ENCODE measurements at regions not wholly inside any gene's neighbourhood (a gene's known extent, or its start where the extent isn't known, plus 50 kb on each side); places are given as distances from the start of the nearest gene placed in this dataset.

- no peak for TF ChIP-seq SPI1 (IDR thresholded peaks at IDR 0.05; ENCODE audit: borderline replicate concordance, low read depth)
- TF ChIP-seq CTCF (IDR thresholded peaks at IDR 0.05; ENCODE audit: insufficient read depth, low read length) = no peak
- no peak for TF ChIP-seq GABPA (IDR thresholded peaks at IDR 0.05; ENCODE audit: low read depth)
- TF ChIP-seq, protein P1, sequence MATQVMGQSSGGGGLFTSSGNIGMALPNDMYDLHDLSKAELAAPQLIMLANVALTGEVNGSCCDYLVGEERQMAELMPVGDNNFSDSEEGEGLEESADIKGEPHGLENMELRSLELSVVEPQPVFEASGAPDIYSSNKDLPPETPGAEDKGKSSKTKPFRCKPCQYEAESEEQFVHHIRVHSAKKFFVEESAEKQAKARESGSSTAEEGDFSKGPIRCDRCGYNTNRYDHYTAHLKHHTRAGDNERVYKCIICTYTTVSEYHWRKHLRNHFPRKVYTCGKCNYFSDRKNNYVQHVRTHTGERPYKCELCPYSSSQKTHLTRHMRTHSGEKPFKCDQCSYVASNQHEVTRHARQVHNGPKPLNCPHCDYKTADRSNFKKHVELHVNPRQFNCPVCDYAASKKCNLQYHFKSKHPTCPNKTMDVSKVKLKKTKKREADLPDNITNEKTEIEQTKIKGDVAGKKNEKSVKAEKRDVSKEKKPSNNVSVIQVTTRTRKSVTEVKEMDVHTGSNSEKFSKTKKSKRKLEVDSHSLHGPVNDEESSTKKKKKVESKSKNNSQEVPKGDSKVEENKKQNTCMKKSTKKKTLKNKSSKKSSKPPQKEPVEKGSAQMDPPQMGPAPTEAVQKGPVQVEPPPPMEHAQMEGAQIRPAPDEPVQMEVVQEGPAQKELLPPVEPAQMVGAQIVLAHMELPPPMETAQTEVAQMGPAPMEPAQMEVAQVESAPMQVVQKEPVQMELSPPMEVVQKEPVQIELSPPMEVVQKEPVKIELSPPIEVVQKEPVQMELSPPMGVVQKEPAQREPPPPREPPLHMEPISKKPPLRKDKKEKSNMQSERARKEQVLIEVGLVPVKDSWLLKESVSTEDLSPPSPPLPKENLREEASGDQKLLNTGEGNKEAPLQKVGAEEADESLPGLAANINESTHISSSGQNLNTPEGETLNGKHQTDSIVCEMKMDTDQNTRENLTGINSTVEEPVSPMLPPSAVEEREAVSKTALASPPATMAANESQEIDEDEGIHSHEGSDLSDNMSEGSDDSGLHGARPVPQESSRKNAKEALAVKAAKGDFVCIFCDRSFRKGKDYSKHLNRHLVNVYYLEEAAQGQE (IDR thresholded peaks at IDR 0.05; ENCODE audit: insufficient replicate concordance, low read depth) = no peak
- no peak for TF ChIP-seq POLR2AphosphoS5 (IDR thresholded peaks at IDR 0.05; ENCODE audit: low read depth)
- Histone ChIP-seq H3K27ac (replicated peaks) (no peak overlapping the region), H3K4me3 (replicated peaks; ENCODE audit: insufficient read depth, low read length) (no peak overlapping the region), H3K27me3 (ENCODE audit: insufficient read depth, poor library complexity, severe bottlenecking) (no peaks in the 10 kb centered on the region)
- no peak for DNase-seq (ENCODE audit: low read depth in 1 of 2, low spot score in 1 of 2)
These were observed 96.8 kb downstream of the IRF8 start for GRCh38 chr16:85995541-85996423.

- H3K4me3 ChIP-seq (replicated peaks; ENCODE audit: insufficient read depth, low read length) = no peak overlapping the region
- H3K27ac ChIP-seq (replicated peaks) = no peak overlapping the region
- no peaks in the 10 kb centered on the region for H3K27me3 ChIP-seq (ENCODE audit: insufficient read depth, poor library complexity, severe bottlenecking)
- TF ChIP-seq POLR2AphosphoS5 (IDR thresholded peaks at IDR 0.05; ENCODE audit: low read depth) (no peak), GABPA (IDR thresholded peaks at IDR 0.05; ENCODE audit: low read depth) (no peak), SPI1 (IDR thresholded peaks at IDR 0.05; ENCODE audit: borderline replicate concordance, low read depth) (no peak), CTCF (IDR thresholded peaks at IDR 0.05; ENCODE audit: insufficient read depth, low read length) (no peak)
- TF ChIP-seq, protein P1 (IDR thresholded peaks at IDR 0.05; ENCODE audit: insufficient replicate concordance, low read depth) = no peak
- no peak for DNase-seq (ENCODE audit: low read depth in 1 of 2, low spot score in 1 of 2)
These were observed 97.9 kb downstream of the IRF8 start for GRCh38 chr16:85996843-85997242.

- TF ChIP-seq, protein P1 (IDR thresholded peaks at IDR 0.05; ENCODE audit: insufficient replicate concordance, low read depth) = no peak
- TF ChIP-seq POLR2AphosphoS5 (IDR thresholded peaks at IDR 0.05; ENCODE audit: low read depth) = no peak
- TF ChIP-seq SPI1 (IDR thresholded peaks at IDR 0.05; ENCODE audit: borderline replicate concordance, low read depth) = no peak
- TF ChIP-seq GABPA (IDR thresholded peaks at IDR 0.05; ENCODE audit: low read depth) = no peak
- TF ChIP-seq CTCF (IDR thresholded peaks at IDR 0.05; ENCODE audit: insufficient read depth, low read length) = no peak
- no peak overlapping the region for H3K27ac ChIP-seq (replicated peaks)
- H3K27me3 ChIP-seq (ENCODE audit: insufficient read depth, poor library complexity, severe bottlenecking) = no peaks in the 10 kb centered on the region
- no peak overlapping the region for H3K4me3 ChIP-seq (replicated peaks; ENCODE audit: insufficient read depth, low read length)
- DNase-seq (ENCODE audit: low read depth in 1 of 2, low spot score in 1 of 2) = no peak
These were observed 99.4 kb downstream of the IRF8 start for GRCh38 chr16:85998171-85998867.

Data from HL-60 (cell line).